ENCODE measurements at regions not wholly inside any gene's neighbourhood (a gene's known extent, or its start where the extent isn't known, plus 50 kb on each side); places are given as distances from the start of the nearest gene placed in this dataset.

DNA sequence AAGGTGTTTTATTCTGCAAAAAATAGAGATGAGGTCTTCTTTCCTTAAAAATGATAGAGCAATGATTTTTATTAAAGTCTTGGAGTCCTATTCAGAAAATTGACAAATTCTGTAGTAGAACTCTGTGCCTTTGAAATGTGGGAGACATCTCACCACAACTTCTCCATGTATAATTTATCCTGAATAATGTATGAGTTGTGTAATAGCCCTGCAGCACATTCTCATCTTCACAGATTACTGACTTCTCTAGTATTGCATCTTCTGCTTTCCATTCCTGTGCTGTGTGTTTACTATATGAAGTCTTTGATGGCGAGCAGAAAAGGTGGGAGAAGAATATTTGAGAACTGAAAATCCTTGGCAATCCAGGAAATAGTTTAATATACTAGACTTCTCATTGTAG, 255.6 kb downstream of the TTC6 start:
- no peaks in the 10 kb centered on the region for H4K20me1 ChIP-seq (ENCODE audit: insufficient read depth, low read length)
- no peaks in the 10 kb centered on the region for H3K79me2 ChIP-seq (ENCODE audit: insufficient read depth, low read length)
- no peaks in the 10 kb centered on the region for H3K9me3 ChIP-seq (ENCODE audit: low read depth, low read length)
- H3K27ac ChIP-seq (ENCODE audit: low read depth, low read length): no peak overlapping the region
- H3K36me3 ChIP-seq (ENCODE audit: insufficient read depth, low read length): no peaks in the 10 kb centered on the region
- no peaks in the 10 kb centered on the region for H3K4me1 ChIP-seq (ENCODE audit: insufficient read depth, low read length)
- no peaks in the 10 kb centered on the region for H3K27me3 ChIP-seq (ENCODE audit: insufficient read depth, low read length)
- no peak overlapping the region for H3K4me2 ChIP-seq (ENCODE audit: insufficient read depth, low read length)
- TF ChIP-seq, protein P1, sequence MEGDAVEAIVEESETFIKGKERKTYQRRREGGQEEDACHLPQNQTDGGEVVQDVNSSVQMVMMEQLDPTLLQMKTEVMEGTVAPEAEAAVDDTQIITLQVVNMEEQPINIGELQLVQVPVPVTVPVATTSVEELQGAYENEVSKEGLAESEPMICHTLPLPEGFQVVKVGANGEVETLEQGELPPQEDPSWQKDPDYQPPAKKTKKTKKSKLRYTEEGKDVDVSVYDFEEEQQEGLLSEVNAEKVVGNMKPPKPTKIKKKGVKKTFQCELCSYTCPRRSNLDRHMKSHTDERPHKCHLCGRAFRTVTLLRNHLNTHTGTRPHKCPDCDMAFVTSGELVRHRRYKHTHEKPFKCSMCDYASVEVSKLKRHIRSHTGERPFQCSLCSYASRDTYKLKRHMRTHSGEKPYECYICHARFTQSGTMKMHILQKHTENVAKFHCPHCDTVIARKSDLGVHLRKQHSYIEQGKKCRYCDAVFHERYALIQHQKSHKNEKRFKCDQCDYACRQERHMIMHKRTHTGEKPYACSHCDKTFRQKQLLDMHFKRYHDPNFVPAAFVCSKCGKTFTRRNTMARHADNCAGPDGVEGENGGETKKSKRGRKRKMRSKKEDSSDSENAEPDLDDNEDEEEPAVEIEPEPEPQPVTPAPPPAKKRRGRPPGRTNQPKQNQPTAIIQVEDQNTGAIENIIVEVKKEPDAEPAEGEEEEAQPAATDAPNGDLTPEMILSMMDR (IDR thresholded peaks at IDR 0.05; ENCODE audit: extremely low read depth, low read depth, low read length): no peak
- H3K4me3 ChIP-seq (ENCODE audit: insufficient read depth, low read length): no peak overlapping the region
- no peak overlapping the region for H2AFZ ChIP-seq (ENCODE audit: low read length)
- no peak for DNase-seq (ENCODE audit: insufficient read length, low spot score, missing footprints)

DNA sequence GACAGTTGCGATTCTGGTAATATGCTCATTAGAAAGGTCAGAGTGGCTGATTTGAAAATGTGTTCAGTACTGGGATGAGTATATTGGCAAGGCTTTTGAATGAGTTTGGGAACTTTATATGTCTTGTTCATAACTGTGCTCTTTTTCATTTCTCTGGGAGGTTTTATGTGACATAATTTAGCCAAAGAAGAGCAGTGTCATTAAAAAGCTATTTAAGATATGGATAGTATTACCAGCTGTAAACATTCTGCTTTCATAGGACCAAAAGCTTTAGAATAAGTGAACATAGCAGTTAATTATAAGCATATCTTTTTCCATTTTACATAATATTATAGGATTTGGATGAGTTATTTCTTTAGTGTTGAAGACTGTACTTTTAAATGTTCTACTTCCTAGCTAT, 260.4 kb downstream of the TTC6 start:
- no peaks in the 10 kb centered on the region for H3K79me2 ChIP-seq (ENCODE audit: insufficient read depth, low read length)
- H3K27ac ChIP-seq (ENCODE audit: low read depth, low read length): no peak overlapping the region
- H3K4me3 ChIP-seq (ENCODE audit: insufficient read depth, low read length): no peak overlapping the region
- no peaks in the 10 kb centered on the region for H4K20me1 ChIP-seq (ENCODE audit: insufficient read depth, low read length)
- no peaks in the 10 kb centered on the region for H3K36me3 ChIP-seq (ENCODE audit: insufficient read depth, low read length)
- no peak overlapping the region for H2AFZ ChIP-seq (ENCODE audit: low read length)
- no peaks in the 10 kb centered on the region for H3K9me3 ChIP-seq (ENCODE audit: low read depth, low read length)
- H3K4me2 ChIP-seq (ENCODE audit: insufficient read depth, low read length): no peak overlapping the region
- no peaks in the 10 kb centered on the region for H3K4me1 ChIP-seq (ENCODE audit: insufficient read depth, low read length)
- DNase-seq (ENCODE audit: insufficient read length, low spot score, missing footprints): no peak
- TF ChIP-seq, protein P1 (IDR thresholded peaks at IDR 0.05; ENCODE audit: extremely low read depth, low read depth, low read length): no peak
- no peaks in the 10 kb centered on the region for H3K27me3 ChIP-seq (ENCODE audit: insufficient read depth, low read length)

DNA sequence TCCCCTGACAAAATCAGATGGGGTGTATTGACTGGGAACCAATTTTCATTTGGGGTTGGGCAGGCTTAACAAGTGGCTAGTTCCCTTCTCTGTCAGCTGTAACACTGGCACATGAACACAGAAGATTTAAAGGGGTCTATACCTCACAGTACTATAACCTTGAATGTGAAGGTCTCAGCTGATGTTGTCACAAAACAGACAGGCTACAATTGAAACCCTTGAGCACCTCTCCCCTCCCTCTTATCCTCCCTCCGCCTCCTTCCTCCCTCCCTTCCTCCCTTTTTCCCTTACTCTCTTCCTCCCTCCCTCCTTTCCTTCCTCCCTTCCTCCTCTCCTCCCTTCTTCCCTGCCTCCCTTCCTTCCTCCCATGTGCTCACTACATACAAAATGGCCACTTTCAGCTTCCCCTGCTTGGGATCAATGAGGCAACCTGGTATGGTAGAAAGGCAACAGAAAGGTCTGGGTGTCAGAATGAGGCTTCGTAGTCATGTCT, 262.4 kb downstream of the TTC6 start:
- H3K4me2 ChIP-seq (ENCODE audit: insufficient read depth, low read length): no peak overlapping the region
- no peak overlapping the region for H2AFZ ChIP-seq (ENCODE audit: low read length)
- no peaks in the 10 kb centered on the region for H3K4me1 ChIP-seq (ENCODE audit: insufficient read depth, low read length)
- H3K9me3 ChIP-seq (ENCODE audit: low read depth, low read length): no peaks in the 10 kb centered on the region
- no peak overlapping the region for H3K27ac ChIP-seq (ENCODE audit: low read depth, low read length)
- no peak overlapping the region for H3K4me3 ChIP-seq (ENCODE audit: insufficient read depth, low read length)
- no peaks in the 10 kb centered on the region for H3K79me2 ChIP-seq (ENCODE audit: insufficient read depth, low read length)
- H3K27me3 ChIP-seq (ENCODE audit: insufficient read depth, low read length): no peaks in the 10 kb centered on the region
- no peak for DNase-seq (ENCODE audit: insufficient read length, low spot score, missing footprints)
- H4K20me1 ChIP-seq (ENCODE audit: insufficient read depth, low read length): no peaks in the 10 kb centered on the region
- TF ChIP-seq, protein P1 (IDR thresholded peaks at IDR 0.05; ENCODE audit: extremely low read depth, low read depth, low read length): no peak
- H3K36me3 ChIP-seq (ENCODE audit: insufficient read depth, low read length): no peaks in the 10 kb centered on the region

DNA sequence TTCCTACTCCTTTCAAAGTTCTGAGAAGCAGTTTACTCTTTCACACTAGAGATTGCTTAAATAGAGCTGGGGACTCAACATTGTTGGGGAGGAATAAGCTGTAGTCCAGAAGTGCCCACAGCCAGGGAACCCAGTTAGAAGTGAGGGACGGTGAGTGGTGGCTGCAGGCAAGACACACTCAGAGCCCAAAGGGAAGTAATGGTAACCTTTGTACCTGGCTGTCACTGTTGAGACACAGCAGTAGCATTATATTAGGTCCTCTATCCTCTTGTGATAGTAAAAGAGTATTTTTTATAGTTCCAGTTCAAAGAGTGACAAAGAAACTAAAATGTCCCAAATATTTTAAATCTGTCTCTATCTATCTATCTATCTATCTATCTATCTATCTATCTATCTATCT, 263.3 kb downstream of the TTC6 start:
- no peak for DNase-seq (ENCODE audit: insufficient read length, low spot score, missing footprints)
- Histone ChIP-seq H3K27ac (ENCODE audit: low read depth, low read length) (no peak overlapping the region), H3K27me3 (ENCODE audit: insufficient read depth, low read length) (no peaks in the 10 kb centered on the region), H3K79me2 (ENCODE audit: insufficient read depth, low read length) (no peaks in the 10 kb centered on the region), H3K4me2 (ENCODE audit: insufficient read depth, low read length) (no peak overlapping the region), H3K9me3 (ENCODE audit: low read depth, low read length) (no peaks in the 10 kb centered on the region), H3K4me1 (ENCODE audit: insufficient read depth, low read length) (no peaks in the 10 kb centered on the region), H3K36me3 (ENCODE audit: insufficient read depth, low read length) (no peaks in the 10 kb centered on the region), H2AFZ (ENCODE audit: low read length) (no peak overlapping the region), H3K4me3 (ENCODE audit: insufficient read depth, low read length) (no peak overlapping the region), H4K20me1 (ENCODE audit: insufficient read depth, low read length) (no peaks in the 10 kb centered on the region)
- TF ChIP-seq, protein P1 (IDR thresholded peaks at IDR 0.05; ENCODE audit: extremely low read depth, low read depth, low read length): no peak
